ENCODE measurements at regions not wholly inside any gene's neighbourhood (a gene's known extent, or its start where the extent isn't known, plus 50 kb on each side); places are given as distances from the start of the nearest gene placed in this dataset.

- DNase-seq: no peak
- intact Hi-C loops (cut with DNase I): no loop called here
- no peaks in the 10 kb centered on the region for H3K36me3 ChIP-seq
- TF ChIP-seq POLR2A (IDR thresholded peaks at IDR 0.05): no peak
- no peak for TF ChIP-seq CTCF (IDR thresholded peaks at IDR 0.05)
- TF ChIP-seq EP300 (IDR thresholded peaks at IDR 0.05): no peak
- H3K27me3 ChIP-seq: no peaks in the 10 kb centered on the region
- H3K4me3 ChIP-seq: no peak overlapping the region
- no peaks in the 10 kb centered on the region for H3K9me3 ChIP-seq
- no peak overlapping the region for H3K27ac ChIP-seq
- H3K4me1 ChIP-seq (ENCODE audit: insufficient read depth): no peaks in the 10 kb centered on the region
Measured at GRCh38 chr10:8787649-8788048, 733.2 kb downstream of the GATA3 start.

- Histone ChIP-seq H3K27ac (no peak overlapping the region), H3K4me3 (no peak overlapping the region), H3K4me1 (ENCODE audit: insufficient read depth) (no peaks in the 10 kb centered on the region), H3K27me3 (no peaks in the 10 kb centered on the region), H3K9me3 (no peaks in the 10 kb centered on the region), H3K36me3 (no peaks in the 10 kb centered on the region)
- TF ChIP-seq POLR2A (IDR thresholded peaks at IDR 0.05): no peak
- TF ChIP-seq EP300 (IDR thresholded peaks at IDR 0.05): no peak
- no peak for TF ChIP-seq CTCF (IDR thresholded peaks at IDR 0.05)
- intact Hi-C loops (cut with DNase I): no loop called here
- DNase-seq: no peak
- 85 to 97% (median 89%) methylated on average over 1 of the region's 1 CpG for WGBS, 3 donors
Measured at GRCh38 chr10:8790390-8790789, 735.9 kb downstream of the GATA3 start.

- intact Hi-C loops (cut with DNase I): no loop called here
- Histone ChIP-seq H3K9me3 (no peaks in the 10 kb centered on the region), H3K27ac (no peak overlapping the region), H3K4me1 (ENCODE audit: insufficient read depth) (no peaks in the 10 kb centered on the region), H3K36me3 (no peaks in the 10 kb centered on the region), H3K27me3 (no peaks in the 10 kb centered on the region), H3K4me3 (no peak overlapping the region)
- WGBS, 3 donors: 80 to 87% (median 83%) methylated on average over 2 of the region's 2 CpGs
- no peak for DNase-seq
- no peak for TF ChIP-seq EP300 (IDR thresholded peaks at IDR 0.05)
- TF ChIP-seq POLR2A (IDR thresholded peaks at IDR 0.05): no peak
- TF ChIP-seq CTCF (IDR thresholded peaks at IDR 0.05): no peak
Measured at GRCh38 chr10:8794860-8795259, 740.4 kb downstream of the GATA3 start.

- Histone ChIP-seq H3K36me3 (no peaks in the 10 kb centered on the region), H3K4me3 (no peak overlapping the region), H3K27me3 (no peaks in the 10 kb centered on the region), H3K4me1 (ENCODE audit: insufficient read depth) (no peaks in the 10 kb centered on the region), H3K27ac (no peak overlapping the region), H3K9me3 (no peaks in the 10 kb centered on the region)
- WGBS, 3 donors: 58 to 70% (median 65%) methylated on average over 4 of the region's 4 CpGs
- no peak for TF ChIP-seq EP300 (IDR thresholded peaks at IDR 0.05)
- TF ChIP-seq POLR2A (IDR thresholded peaks at IDR 0.05): no peak
- TF ChIP-seq CTCF (IDR thresholded peaks at IDR 0.05): no peak
- DNase-seq: no peak
- intact Hi-C loops (cut with DNase I): no loop called here
Measured at GRCh38 chr10:8800426-8800825, 745.9 kb downstream of the GATA3 start.

- intact Hi-C loops (cut with DNase I): no loop called here
- TF ChIP-seq POLR2A (IDR thresholded peaks at IDR 0.05) (no peak), CTCF (IDR thresholded peaks at IDR 0.05) (no peak), EP300 (IDR thresholded peaks at IDR 0.05) (no peak)
- no peaks in the 10 kb centered on the region for H3K4me1 ChIP-seq (ENCODE audit: insufficient read depth)
- H3K36me3 ChIP-seq: no peaks in the 10 kb centered on the region
- no peak for DNase-seq
- H3K27me3 ChIP-seq: no peaks in the 10 kb centered on the region
- H3K9me3 ChIP-seq: no peaks in the 10 kb centered on the region
- no peak overlapping the region for H3K27ac ChIP-seq
- 43 to 57% (median 50%) methylated on average over 3 of the region's 3 CpGs for WGBS, 3 donors
- H3K4me3 ChIP-seq: no peak overlapping the region
Measured at GRCh38 chr10:8803992-8804391, 749.5 kb downstream of the GATA3 start.
